ENCODE measurements at regions not wholly inside any gene's neighbourhood (a gene's known extent, or its start where the extent isn't known, plus 50 kb on each side); places are given as distances from the start of the nearest gene placed in this dataset.

DNA sequence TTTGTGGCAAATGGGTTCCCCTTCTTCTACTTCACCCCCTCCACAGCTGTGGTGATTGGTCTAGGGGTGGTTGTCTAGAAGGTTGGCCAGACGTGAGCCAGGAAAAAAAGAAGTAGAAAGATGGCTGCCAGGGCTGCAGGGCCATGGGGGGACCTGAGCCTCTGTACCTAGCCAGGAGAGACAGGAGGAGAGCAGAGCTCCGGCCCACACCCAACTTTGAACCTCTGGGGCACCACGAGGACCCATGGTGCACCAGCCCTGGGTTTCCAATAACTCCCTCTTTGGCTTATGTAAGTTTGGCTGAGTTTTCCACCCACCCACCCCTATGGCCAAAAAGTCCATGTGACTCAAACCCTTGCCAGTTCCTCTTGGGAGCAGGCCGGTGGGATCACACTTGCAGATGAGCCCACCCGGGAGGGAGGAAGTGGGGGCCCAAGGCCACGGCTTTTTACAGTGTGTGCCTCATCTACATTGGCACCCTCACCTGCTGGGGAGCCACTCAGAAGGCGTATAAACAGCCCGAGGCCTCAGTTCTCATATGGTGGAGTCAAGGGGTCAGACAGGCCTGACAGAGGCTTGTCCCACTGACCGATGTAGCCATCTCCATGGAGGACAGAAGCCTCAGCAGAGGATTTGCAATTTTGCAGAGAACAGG is 293.1 kb upstream of the HDAC4 start:
- Histone ChIP-seq H3K27me3 (ENCODE audit: control insufficient read depth in 2 of 2, insufficient read depth in 2 of 2, low read length in 2 of 2) (no peaks in the 10 kb centered on the region), H3K9me3 (replicated peaks; ENCODE audit: control insufficient read depth, insufficient read depth, low read length) (no peaks in the 10 kb centered on the region), H3K79me2 (ENCODE audit: control insufficient read depth, insufficient read depth, low read length) (no peaks in the 10 kb centered on the region), H2AFZ (ENCODE audit: low read depth, low read length) (no peak overlapping the region), H3K4me1 (ENCODE audit: control insufficient read depth, extremely low read depth, insufficient read depth, low read length) (no peaks in the 10 kb centered on the region), H3K36me3 (ENCODE audit: control insufficient read depth in 2 of 2, extremely low read depth in 1 of 2, insufficient read depth in 2 of 2, low read length in 2 of 2) (no peaks in the 10 kb centered on the region), H3K9ac (replicated peaks; ENCODE audit: extremely low read depth, insufficient read depth, low read length) (no peak overlapping the region), H4K20me1 (replicated peaks; ENCODE audit: control insufficient read depth, extremely low read depth, insufficient read depth, low read length) (no peaks in the 10 kb centered on the region), H3K27ac (ENCODE audit: insufficient read depth, low read depth, low read length) (no peak overlapping the region), H3K4me3 (replicated peaks in 1 of 3; ENCODE audit: insufficient read depth in 1 of 3, low read depth in 1 of 3, low read length in 3 of 3) (no peak overlapping the region), H3K4me2 (ENCODE audit: insufficient read depth, low read length) (no peak overlapping the region), H3K9me1 (replicated peaks; ENCODE audit: control insufficient read depth, extremely low read depth, insufficient read depth, low read length) (no peaks in the 10 kb centered on the region)
- FAIRE-seq = no peak
- BruUV-seq (replicated peaks) = no TSS peak
- dilution Hi-C loops (cut with MboI; ENCODE audit: extremely low pct_ligation_motif_present, low sequenced_read_pairs) = no loop called here
- CTCF ChIA-PET = interaction anchor here (0.6 kb wide), 1 partner anchor 18 kb away, joined by 3 read pairs; no protein-coding TSS in a partner anchor
- POLR2A ChIA-PET = no interaction called here
- intact Hi-C loops (cut with micrococcal nuclease) = no loop called here
- TF ChIP-seq EZH2 (IDR thresholded peaks at IDR 0.05; ENCODE audit: borderline replicate concordance, low read depth, low read length, severe bottlenecking) (no peak), MYC (IDR thresholded peaks at IDR 0.05; ENCODE audit: low read depth, low read length) (no peak), FOS (IDR thresholded peaks at IDR 0.05; ENCODE audit: borderline replicate concordance, insufficient read depth, low read length) (no peak), GATA2 (IDR thresholded peaks at IDR 0.05; ENCODE audit: insufficient read depth, insufficient read length, low read depth, low read length) (no peak), JUN (IDR thresholded peaks at IDR 0.05; ENCODE audit: borderline replicate concordance, insufficient read depth, insufficient read length, low read depth) (no peak), POLR2A (IDR thresholded peaks at IDR 0.05; ENCODE audit: low read depth, low read length) (no peak), POLR2AphosphoS5 (IDR thresholded peaks at IDR 0.05; ENCODE audit: insufficient read depth, low read depth, low read length) (no peak)
- TF ChIP-seq, protein P1, sequence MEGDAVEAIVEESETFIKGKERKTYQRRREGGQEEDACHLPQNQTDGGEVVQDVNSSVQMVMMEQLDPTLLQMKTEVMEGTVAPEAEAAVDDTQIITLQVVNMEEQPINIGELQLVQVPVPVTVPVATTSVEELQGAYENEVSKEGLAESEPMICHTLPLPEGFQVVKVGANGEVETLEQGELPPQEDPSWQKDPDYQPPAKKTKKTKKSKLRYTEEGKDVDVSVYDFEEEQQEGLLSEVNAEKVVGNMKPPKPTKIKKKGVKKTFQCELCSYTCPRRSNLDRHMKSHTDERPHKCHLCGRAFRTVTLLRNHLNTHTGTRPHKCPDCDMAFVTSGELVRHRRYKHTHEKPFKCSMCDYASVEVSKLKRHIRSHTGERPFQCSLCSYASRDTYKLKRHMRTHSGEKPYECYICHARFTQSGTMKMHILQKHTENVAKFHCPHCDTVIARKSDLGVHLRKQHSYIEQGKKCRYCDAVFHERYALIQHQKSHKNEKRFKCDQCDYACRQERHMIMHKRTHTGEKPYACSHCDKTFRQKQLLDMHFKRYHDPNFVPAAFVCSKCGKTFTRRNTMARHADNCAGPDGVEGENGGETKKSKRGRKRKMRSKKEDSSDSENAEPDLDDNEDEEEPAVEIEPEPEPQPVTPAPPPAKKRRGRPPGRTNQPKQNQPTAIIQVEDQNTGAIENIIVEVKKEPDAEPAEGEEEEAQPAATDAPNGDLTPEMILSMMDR (IDR thresholded peaks at IDR 0.05; ENCODE audit: extremely low read depth in 1 of 2, insufficient read depth in 1 of 2, low read depth in 1 of 2, low read length in 2 of 2) = no peak
- TF ChIP-seq, protein P2, sequence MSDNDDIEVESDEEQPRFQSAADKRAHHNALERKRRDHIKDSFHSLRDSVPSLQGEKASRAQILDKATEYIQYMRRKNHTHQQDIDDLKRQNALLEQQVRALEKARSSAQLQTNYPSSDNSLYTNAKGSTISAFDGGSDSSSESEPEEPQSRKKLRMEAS (IDR thresholded peaks at IDR 0.05; ENCODE audit: insufficient read depth, insufficient read length) = no peak
- no peak for DNase-seq (ENCODE audit: low read depth, low spot score)
